Mesenchymal stem cell (in vitro differentiated cells and primary cell): ENCODE measurements at regions not wholly inside any gene's neighbourhood (a gene's known extent, or its start where the extent isn't known, plus 50 kb on each side); places are given as distances from the start of the nearest gene placed in this dataset.
"Not testable (repeated sequence)": the region's sequence is repeated elsewhere in the genome, so short reads cannot be mapped to it uniquely, and the experiment has no call there.

Experiments used
- DNase-seq: peaks from one replicate; pipeline ENCODE4 v3.0.0-alpha.2; 2013
- H2AFZ ChIP-seq: one replicate; pipeline ENCODE4 v1.6.1; 2013; ENCODE audit warnings: low read depth, mild to moderate bottlenecking, control low read depth, inconsistent platforms, low read length, moderate library complexity
- H2AK5ac ChIP-seq: 2 replicates; pipeline ENCODE4 v1.6.1; 2013; ENCODE audit warnings: low read length, moderate library complexity, mild to moderate bottlenecking, inconsistent platforms; ENCODE audit not compliant: severe bottlenecking
- H2BK120ac ChIP-seq: one replicate; pipeline ENCODE4 v1.6.1; 2013; ENCODE audit warnings: low read depth, mild to moderate bottlenecking, inconsistent platforms, low read length, moderate library complexity
- H2BK12ac ChIP-seq, 2 experiments: one replicate each; pipeline ENCODE4 v1.6.1; 2013; ENCODE audit warnings: inconsistent platforms in 2 of 2, low read length in 2 of 2, mild to moderate bottlenecking in 2 of 2, moderate library complexity in 2 of 2, control low read depth in 1 of 2
- H2BK15ac ChIP-seq: one replicate; pipeline ENCODE4 v1.6.1; 2013; ENCODE audit warnings: mild to moderate bottlenecking, low read depth, inconsistent platforms; ENCODE audit not compliant: poor library complexity, severe bottlenecking
- H2BK5ac ChIP-seq: 2 replicates; pipeline ENCODE4 v1.6.1; 2013; ENCODE audit warnings: low read depth, mild to moderate bottlenecking, low read length, control low read depth, inconsistent platforms; ENCODE audit not compliant: poor library complexity, severe bottlenecking
- H3K14ac ChIP-seq, 2 experiments: one replicate each; pipeline ENCODE4 v1.6.1; 2013; ENCODE audit warnings: inconsistent platforms in 2 of 2, low read length in 2 of 2, control low read depth in 1 of 2, mild to moderate bottlenecking in 1 of 2, moderate library complexity in 1 of 2
- H3K18ac ChIP-seq, 2 experiments: one replicate each; pipeline ENCODE4 v1.6.1; 2013; ENCODE audit warnings: inconsistent platforms in 2 of 2, low read length in 2 of 2, control low read depth in 1 of 2, low read depth in 1 of 2, mild to moderate bottlenecking in 1 of 2
- H3K23ac ChIP-seq, 2 experiments: one replicate each; pipeline ENCODE4 v1.6.1; 2013; ENCODE audit warnings: inconsistent platforms in 2 of 2, low read length in 2 of 2, mild to moderate bottlenecking in 2 of 2, moderate library complexity in 2 of 2, control low read depth in 1 of 2
- H3K27ac ChIP-seq: 2 replicates; pipeline ENCODE4 v1.5.1; 2013; ENCODE audit warnings: mild to moderate bottlenecking, moderate library complexity, low read length, control low read depth, inconsistent platforms; ENCODE audit not compliant: poor library complexity, severe bottlenecking
- H3K27me3 ChIP-seq, 2 experiments: 2 replicates each; pipeline versions ENCODE4 v1.6.1 to v1.7.0; 2013; ENCODE audit warnings: low read length in 2 of 2, mild to moderate bottlenecking in 2 of 2, moderate library complexity in 2 of 2, control low read depth in 1 of 2, inconsistent platforms in 1 of 2; ENCODE audit not compliant: control insufficient read depth in 1 of 2, insufficient read depth in 1 of 2
- H3K36me3 ChIP-seq, 2 experiments: 2 replicates each; pipeline versions ENCODE4 v1.6.1 to v1.7.0; 2013; ENCODE audit warnings: low read length in 2 of 2, control low read depth in 1 of 2, inconsistent platforms in 1 of 2, low read depth in 1 of 2, mild to moderate bottlenecking in 1 of 2; ENCODE audit not compliant: insufficient read depth in 2 of 2, control insufficient read depth in 1 of 2
- H3K4ac ChIP-seq, 2 experiments: one replicate each; pipeline ENCODE4 v1.6.1; 2013; ENCODE audit warnings: inconsistent platforms in 2 of 2, low read length in 2 of 2, mild to moderate bottlenecking in 2 of 2, moderate library complexity in 2 of 2, control low read depth in 1 of 2, low read depth in 1 of 2
- H3K4me1 ChIP-seq: 2 replicates; pipeline ENCODE4 v1.6.1; 2013; ENCODE audit warnings: low read depth, low read length, control low read depth; ENCODE audit not compliant: control insufficient read depth, insufficient read depth
- H3K4me2 ChIP-seq: 2 replicates; pipeline ENCODE4 v1.6.1; 2013; ENCODE audit warnings: low read length, mild to moderate bottlenecking, inconsistent platforms; ENCODE audit not compliant: poor library complexity, severe bottlenecking
- H3K4me3 ChIP-seq, 2 experiments: 2 replicates each; pipeline versions ENCODE4 v1.5.1 to v1.7.0; 2013; ENCODE audit warnings: low read length in 2 of 2, mild to moderate bottlenecking in 2 of 2, control low read depth in 1 of 2, low read depth in 1 of 2; ENCODE audit not compliant: insufficient read depth in 1 of 2
- H3K79me1 ChIP-seq: replicated peaks from 2 replicates; pipeline ENCODE4 v1.6.1; 2013; ENCODE audit warnings: mild to moderate bottlenecking, control low read depth, low read length, inconsistent platforms; ENCODE audit not compliant: poor library complexity, severe bottlenecking
- H3K9ac ChIP-seq: 2 replicates; pipeline ENCODE4 v1.7.0; 2013; ENCODE audit warnings: mild to moderate bottlenecking, low read length, moderate library complexity
- H3K9me3 ChIP-seq: 2 replicates; pipeline ENCODE4 v1.7.0; 2013; ENCODE audit warnings: mild to moderate bottlenecking, low read length; ENCODE audit not compliant: control insufficient read depth
- H4K8ac ChIP-seq: one replicate; pipeline ENCODE4 v1.6.1; 2013; ENCODE audit warnings: inconsistent platforms, mild to moderate bottlenecking, low read length, moderate library complexity
- H4K91ac ChIP-seq: one replicate; pipeline ENCODE4 v1.6.1; 2013; ENCODE audit warnings: mild to moderate bottlenecking, low read length, inconsistent platforms
- WGBS: methylation state at CpG from one replicate; pipeline ENCODE4 v1.1.7; 2013; ENCODE audit warnings: mixed read lengths; 5-methylcytosine and 5-hydroxymethylcytosine counted together

GRCh38 chr7:57202274-57202673 lies 70.0 kb upstream of the ZNF479 start:
- WGBS, result 74% methylated on average over 6 of the region's 9 CpGs
- H3K9ac ChIP-seq, result no peak overlapping the region
- H3K14ac ChIP-seq, result no peak overlapping the region
- no peak overlapping the region for H4K91ac ChIP-seq
- no peaks in the 10 kb centered on the region for H3K27me3 ChIP-seq
- no peak overlapping the region for H2BK15ac ChIP-seq
- H3K23ac ChIP-seq, result no peak overlapping the region
- no peaks in the 10 kb centered on the region for H3K36me3 ChIP-seq
- H3K4me2 ChIP-seq, result no peak overlapping the region
- H3K4me3 ChIP-seq, result no peak overlapping the region
- no peaks in the 10 kb centered on the region for H3K79me1 ChIP-seq
- DNase-seq, result no peak
- H3K4ac ChIP-seq, result no peak overlapping the region
- no peak overlapping the region for H2AFZ ChIP-seq
- H2BK120ac ChIP-seq, result no peak overlapping the region
- H3K27ac ChIP-seq, result no peak overlapping the region
- H3K4me1 ChIP-seq, result no peaks in the 10 kb centered on the region
- no peak overlapping the region for H4K8ac ChIP-seq
- no peak overlapping the region for H2BK12ac ChIP-seq
- no peak overlapping the region for H2BK5ac ChIP-seq
- H3K9me3 ChIP-seq, result peaks cover 14% of the 10 kb centered on the region
- H2AK5ac ChIP-seq, result no peak overlapping the region
- no peak overlapping the region for H3K18ac ChIP-seq

- no peak for DNase-seq
- no peak overlapping the region for H3K4ac ChIP-seq
- no peak overlapping the region for H3K23ac ChIP-seq
- H2AK5ac ChIP-seq, result no peak overlapping the region
- H3K14ac ChIP-seq, result no peak overlapping the region
- H2AFZ ChIP-seq, result no peak overlapping the region
- no peak overlapping the region for H2BK12ac ChIP-seq
- H3K27ac ChIP-seq, result no peak overlapping the region
- peaks cover 17% of the 10 kb centered on the region for H3K9me3 ChIP-seq
- H3K4me1 ChIP-seq, result no peaks in the 10 kb centered on the region
- H2BK15ac ChIP-seq, result no peak overlapping the region
- H3K9ac ChIP-seq, result no peak overlapping the region
- no peak overlapping the region for H2BK5ac ChIP-seq
- H4K8ac ChIP-seq, result no peak overlapping the region
- no peaks in the 10 kb centered on the region for H3K79me1 ChIP-seq
- 95% methylated on average over 51 of the region's 51 CpGs for WGBS
- no peaks in the 10 kb centered on the region for H3K36me3 ChIP-seq
- no peak overlapping the region for H4K91ac ChIP-seq
- H3K4me3 ChIP-seq, result no peak overlapping the region
- no peaks in the 10 kb centered on the region for H3K27me3 ChIP-seq
- H3K4me2 ChIP-seq, result no peak overlapping the region
- no peak overlapping the region for H3K18ac ChIP-seq
- H2BK120ac ChIP-seq, result no peak overlapping the region
These were observed 71.0 kb upstream of the ZNF479 start for GRCh38 chr7:57203161-57203791.

GRCh38 chr7:57203858-57204257 lies 71.6 kb upstream of the ZNF479 start:
- not testable (repeated sequence) for H3K79me1 ChIP-seq, H4K91ac ChIP-seq, H2AFZ ChIP-seq, H3K27me3 ChIP-seq, H3K9ac ChIP-seq, H2BK15ac ChIP-seq, H3K4me3 ChIP-seq, H3K18ac ChIP-seq, H3K4me2 ChIP-seq, H4K8ac ChIP-seq, H2BK120ac ChIP-seq, H3K36me3 ChIP-seq, H3K4me1 ChIP-seq, H3K14ac ChIP-seq, H3K23ac ChIP-seq, H3K4ac ChIP-seq, H2BK5ac ChIP-seq, H2AK5ac ChIP-seq, DNase-seq, H2BK12ac ChIP-seq, H3K27ac ChIP-seq
- H3K9me3 ChIP-seq, result peaks cover 21% of the 10 kb centered on the region
- 84% methylated on average over 15 of the region's 15 CpGs for WGBS

- Histone ChIP-seq H3K23ac (no peak overlapping the region), H2BK12ac (no peak overlapping the region), H3K4me1 (no peaks in the 10 kb centered on the region), H2BK120ac (no peak overlapping the region), H4K91ac (no peak overlapping the region), H3K14ac (no peak overlapping the region), H3K9ac (no peak overlapping the region), H2BK15ac (no peak overlapping the region), H3K4me2 (no peak overlapping the region), H3K4me3 (no peak overlapping the region), H2AFZ (no peak overlapping the region), H3K36me3 (no peaks in the 10 kb centered on the region), H2BK5ac (no peak overlapping the region), H3K18ac (no peak overlapping the region), H3K4ac (no peak overlapping the region), H2AK5ac (no peak overlapping the region), H3K79me1 (no peaks in the 10 kb centered on the region), H3K27me3 (no peaks in the 10 kb centered on the region), H3K9me3 (peaks cover 17% of the 10 kb centered on the region), H3K27ac (no peak overlapping the region), H4K8ac (no peak overlapping the region)
- 88% methylated on average over 9 of the region's 10 CpGs for WGBS
- DNase-seq, result no peak
These were observed 72.2 kb upstream of the ZNF479 start for GRCh38 chr7:57204411-57204811.
